ENCODE measurements at regions not wholly inside any gene's neighbourhood (a gene's known extent, or its start where the extent isn't known, plus 50 kb on each side); places are given as distances from the start of the nearest gene placed in this dataset.

- peak; percentile 68 for DNase-seq
- H3K36me3 ChIP-seq (replicated peaks; ENCODE audit: control insufficient read depth, insufficient read depth, low read length) = no peaks in the 10 kb centered on the region
Observed at GRCh38 chr20:63060057-63060991, 53.6 kb upstream of the BHLHE23 start.

GRCh38 chr20:63059684-63060056 is 52.9 kb upstream of the BHLHE23 start:
- DNase-seq = peak; percentile 36
- Histone ChIP-seq H3K27me3 (ENCODE audit: control insufficient read depth, insufficient read depth, low read length) (no peaks in the 10 kb centered on the region), H3K4me3 (ENCODE audit: insufficient read depth, low read depth, low read length) (no peak overlapping the region), H3K36me3 (replicated peaks; ENCODE audit: control insufficient read depth, insufficient read depth, low read length) (no peaks in the 10 kb centered on the region)

More at GRCh38 chr20:63060057-63060991, 53.6 kb upstream of the BHLHE23 start:
- Histone ChIP-seq H3K4me3 (ENCODE audit: insufficient read depth, low read depth, low read length) (no peak overlapping the region), H3K27me3 (ENCODE audit: control insufficient read depth, insufficient read depth, low read length) (no peaks in the 10 kb centered on the region)

GRCh38 chr20:63058696-63059335 is 52.1 kb upstream of the BHLHE23 start:
- Histone ChIP-seq H3K4me3 (ENCODE audit: insufficient read depth, low read depth, low read length) (no peak overlapping the region), H3K36me3 (replicated peaks; ENCODE audit: control insufficient read depth, insufficient read depth, low read length) (no peaks in the 10 kb centered on the region), H3K27me3 (ENCODE audit: control insufficient read depth, insufficient read depth, low read length) (no peaks in the 10 kb centered on the region)
- DNase-seq = peak; percentile 52

- Histone ChIP-seq H3K4me3 (ENCODE audit: insufficient read depth, low read depth, low read length) (no peak overlapping the region), H3K36me3 (replicated peaks; ENCODE audit: control insufficient read depth, insufficient read depth, low read length) (no peaks in the 10 kb centered on the region), H3K27me3 (ENCODE audit: control insufficient read depth, insufficient read depth, low read length) (no peaks in the 10 kb centered on the region)
- DNase-seq = peak; percentile 17
Observed at GRCh38 chr20:63057171-63058117, 50.7 kb upstream of the BHLHE23 start.

GRCh38 chr20:63056236-63057170 is 49.7 kb upstream of the BHLHE23 start:
- no peaks in the 10 kb centered on the region for H3K27me3 ChIP-seq (ENCODE audit: control insufficient read depth, insufficient read depth, low read length)
- peak; percentile 98 for DNase-seq
- no peaks in the 10 kb centered on the region for H3K36me3 ChIP-seq (replicated peaks; ENCODE audit: control insufficient read depth, insufficient read depth, low read length)
- H3K4me3 ChIP-seq (ENCODE audit: insufficient read depth, low read depth, low read length) = peak overlapping the region; percentile 12; the same call in 1 of the 2 replicates
